ENCODE measurements at regions not wholly inside any gene's neighbourhood (a gene's known extent, or its start where the extent isn't known, plus 50 kb on each side); places are given as distances from the start of the nearest gene placed in this dataset.
"Not testable (repeated sequence)": the region's sequence is repeated elsewhere in the genome, so short reads cannot be mapped to it uniquely, and the experiment has no call there.

DNA sequence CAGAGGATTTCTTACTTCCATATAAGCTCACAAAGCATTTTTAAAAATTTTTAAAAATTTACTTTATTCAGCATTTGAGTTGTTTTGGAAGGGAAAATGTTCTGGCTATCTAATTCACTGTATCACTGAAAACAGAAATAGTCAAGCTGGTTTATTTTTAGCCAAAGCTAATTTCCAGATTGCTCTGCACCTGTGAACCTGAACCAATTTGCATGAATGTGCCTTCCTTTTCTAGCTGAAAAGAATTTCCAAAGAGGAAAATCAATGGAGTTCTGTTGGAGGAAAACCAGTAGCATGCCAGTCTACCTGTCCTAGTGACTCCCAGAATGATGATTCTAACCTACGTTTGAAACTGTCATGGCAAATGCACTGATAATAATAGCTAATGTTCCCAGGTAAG, 134.2 kb upstream of the LIPC start:
- no peak for DNase-seq (ENCODE audit: low spot score)

DNA sequence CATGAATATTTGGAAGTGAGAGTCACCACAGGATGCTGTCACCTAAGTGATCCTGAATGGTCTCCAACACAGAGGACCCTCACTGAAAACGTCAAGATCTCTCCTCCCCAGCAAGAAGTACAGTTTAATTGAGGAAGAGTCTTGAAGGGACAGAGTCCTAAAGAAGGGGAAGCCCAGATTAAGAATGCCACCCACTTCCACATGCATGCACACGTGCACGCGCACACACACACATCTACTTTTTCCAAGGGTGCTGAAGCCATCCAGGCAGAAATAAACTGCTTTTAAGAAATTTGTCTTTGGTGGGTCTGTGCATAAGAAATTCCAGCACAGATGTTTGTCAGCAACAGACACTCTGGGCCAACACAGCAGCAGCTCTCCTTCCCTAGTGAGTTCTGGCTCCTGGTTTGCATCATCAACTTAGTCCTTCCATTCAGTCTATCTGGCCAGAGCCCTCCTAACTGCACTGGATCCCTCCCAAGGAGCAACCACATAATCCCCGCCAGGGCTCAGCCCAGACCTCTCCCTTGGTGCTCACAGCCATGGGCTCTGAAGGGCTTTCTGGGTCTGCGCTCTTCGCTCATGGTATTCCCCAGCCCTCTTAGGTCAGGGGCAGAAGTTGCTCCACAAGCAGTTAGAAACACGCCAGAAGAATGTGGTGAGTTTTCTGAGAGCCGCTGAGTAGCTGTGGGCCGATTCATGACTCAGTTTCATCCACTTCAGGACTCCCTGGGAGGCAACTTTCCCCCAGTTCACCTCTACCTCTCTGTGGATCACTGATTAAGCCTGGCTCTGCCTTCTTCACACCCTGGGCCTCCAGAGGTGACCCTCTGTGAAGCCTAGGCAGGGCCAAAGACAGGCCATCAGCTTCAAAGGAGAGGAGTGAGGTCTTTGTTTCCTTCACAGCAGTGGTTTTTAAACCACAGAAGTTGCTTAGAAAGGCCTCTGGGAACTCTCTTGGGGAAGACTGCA, 132.6 kb upstream of the LIPC start:
- DNase-seq (ENCODE audit: low spot score): peak; percentile 38

- peak; percentile 42 for DNase-seq (ENCODE audit: low spot score)
Observed at GRCh38 chr15:58302832-58303231, 129.0 kb upstream of the LIPC start.

- no peak for DNase-seq (ENCODE audit: low spot score)
Observed at GRCh38 chr15:58303236-58303635, 128.6 kb upstream of the LIPC start.

DNA sequence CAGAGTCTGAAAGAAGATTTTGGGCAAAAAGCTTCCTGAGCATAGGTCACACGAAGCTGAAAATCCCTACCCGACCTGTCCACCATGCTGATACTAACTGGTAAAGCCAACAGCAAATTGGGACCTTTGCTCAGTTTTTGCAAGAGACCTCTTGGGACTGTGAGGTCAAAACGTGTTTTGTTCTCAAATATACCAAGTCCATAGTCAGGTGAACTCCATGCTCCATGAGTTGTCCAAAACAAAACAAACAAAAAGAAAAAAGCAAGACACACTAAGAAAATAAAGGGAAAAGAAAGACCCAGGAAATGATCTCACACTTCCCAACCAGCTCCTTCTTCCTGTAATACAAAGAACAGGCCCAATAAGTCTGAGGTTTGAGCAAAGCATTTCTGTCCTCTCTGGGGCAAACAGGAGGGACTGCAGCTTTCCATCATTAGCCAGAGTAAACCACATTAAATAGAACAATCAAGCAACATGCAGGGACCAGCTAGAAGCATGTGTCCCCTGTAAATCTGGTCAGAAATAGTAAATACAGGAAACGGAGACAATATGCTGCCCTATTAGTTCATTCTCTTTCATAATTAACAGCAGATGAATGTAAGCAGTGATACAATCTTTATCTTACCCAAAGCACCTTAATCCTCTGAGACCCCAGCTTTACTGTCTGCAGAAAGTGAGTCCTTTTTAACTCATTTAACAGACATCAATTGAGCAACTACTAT, 125.0 kb upstream of the LIPC start:
- no peak for DNase-seq (ENCODE audit: low spot score)

GRCh38 chr15:58307313-58307961, 124.4 kb upstream of the LIPC start:
- DNase-seq (ENCODE audit: low spot score): no peak

DNA sequence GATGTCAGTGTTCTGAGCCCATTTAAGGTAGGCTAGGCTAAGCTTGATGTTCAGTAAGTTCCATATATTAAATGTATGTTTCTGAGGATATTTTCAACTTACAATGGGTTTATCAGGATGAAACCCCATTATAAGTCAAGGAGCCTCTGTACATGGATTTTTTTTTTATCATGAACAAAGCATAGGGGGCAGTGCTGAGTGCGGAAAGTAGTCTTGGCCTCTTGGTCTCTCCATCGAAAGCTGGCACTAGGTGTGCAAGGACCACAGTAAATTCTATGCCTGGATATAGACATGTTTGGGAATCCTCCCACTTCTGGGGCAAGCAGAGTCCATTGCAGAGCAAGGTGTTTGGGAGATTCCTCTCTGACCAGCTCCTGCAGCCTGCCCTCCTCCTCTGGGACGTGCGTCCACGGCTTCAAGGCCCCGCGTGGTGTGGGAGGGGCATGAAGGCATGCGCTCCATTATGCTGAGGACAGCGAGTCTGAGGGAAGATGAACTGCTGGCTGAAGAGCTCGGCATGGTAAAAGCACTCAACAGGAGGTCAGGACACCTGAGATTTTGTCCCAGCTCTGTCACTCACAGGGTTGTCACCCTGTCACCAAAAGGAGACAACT, 122.9 kb upstream of the LIPC start:
- DNase-seq (ENCODE audit: low spot score): no peak

DNA sequence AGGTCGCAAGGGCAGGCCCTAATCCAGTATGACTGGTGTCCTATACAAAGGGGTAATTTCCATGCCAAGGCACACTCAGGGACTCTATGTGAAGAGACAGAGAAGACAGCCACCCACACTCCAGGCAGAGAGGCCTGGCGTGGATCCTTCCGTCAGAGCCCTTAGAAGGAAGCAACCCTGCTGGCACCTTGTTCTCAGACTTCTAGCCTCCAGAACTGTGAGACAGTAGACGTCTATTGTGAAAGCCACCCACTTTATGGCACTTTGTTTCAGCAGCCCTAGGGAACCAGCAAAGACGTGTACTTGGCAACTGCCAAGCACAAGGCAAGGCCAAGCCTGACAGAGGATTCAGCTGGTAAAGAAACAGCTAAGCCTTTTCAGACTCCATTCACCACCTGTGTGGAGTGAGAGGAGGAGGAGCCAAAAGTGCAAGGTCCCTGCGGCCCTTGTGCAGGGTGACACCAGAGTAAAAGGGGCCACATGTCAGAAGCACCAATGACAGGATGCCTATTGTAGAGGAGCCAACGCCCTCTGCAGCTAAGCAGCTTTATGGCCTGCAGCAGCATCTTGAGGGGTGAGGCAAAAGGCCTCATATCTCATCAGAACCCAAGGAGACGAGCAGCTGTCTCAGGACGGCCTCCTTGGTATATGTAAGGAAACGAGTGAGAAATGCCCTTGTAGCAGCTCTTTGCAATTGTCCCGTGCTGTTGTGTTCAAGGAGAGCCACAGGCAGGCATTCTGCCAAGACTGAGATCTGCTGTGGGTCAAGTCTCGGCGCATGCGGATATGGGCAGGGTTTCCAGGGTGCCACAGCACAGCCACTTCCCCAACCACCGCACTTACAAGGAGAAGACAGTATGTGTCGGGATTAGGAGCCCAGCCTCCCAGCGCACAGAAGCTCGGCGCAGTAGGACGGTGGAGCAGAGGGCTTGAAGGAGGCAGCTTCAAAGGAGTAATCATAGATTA, 121.5 kb upstream of the LIPC start:
- no peak for DNase-seq (ENCODE audit: low spot score)

GRCh38 chr15:58311556-58311955, 120.2 kb upstream of the LIPC start:
- no peak for DNase-seq (ENCODE audit: low spot score)

DNA sequence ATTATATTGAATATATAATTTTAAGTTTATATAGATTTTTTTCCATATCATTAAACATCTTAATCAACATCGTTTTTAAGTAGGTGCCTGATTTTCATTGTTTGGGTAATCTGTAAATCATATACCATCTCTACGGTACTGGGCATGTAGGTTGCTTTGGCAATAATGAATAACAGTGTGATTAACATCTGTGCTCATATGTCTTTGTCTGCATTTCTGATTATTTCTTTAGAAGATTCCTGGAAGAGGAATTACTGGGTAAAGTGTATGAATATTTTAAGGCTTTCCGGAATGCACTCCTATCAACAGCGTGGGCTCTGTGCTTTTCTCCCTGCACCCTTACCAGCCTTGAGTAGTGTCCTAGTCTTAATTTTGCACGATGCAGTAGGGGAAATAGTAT, 119.8 kb upstream of the LIPC start:
- DNase-seq (ENCODE audit: low spot score): no peak

DNA sequence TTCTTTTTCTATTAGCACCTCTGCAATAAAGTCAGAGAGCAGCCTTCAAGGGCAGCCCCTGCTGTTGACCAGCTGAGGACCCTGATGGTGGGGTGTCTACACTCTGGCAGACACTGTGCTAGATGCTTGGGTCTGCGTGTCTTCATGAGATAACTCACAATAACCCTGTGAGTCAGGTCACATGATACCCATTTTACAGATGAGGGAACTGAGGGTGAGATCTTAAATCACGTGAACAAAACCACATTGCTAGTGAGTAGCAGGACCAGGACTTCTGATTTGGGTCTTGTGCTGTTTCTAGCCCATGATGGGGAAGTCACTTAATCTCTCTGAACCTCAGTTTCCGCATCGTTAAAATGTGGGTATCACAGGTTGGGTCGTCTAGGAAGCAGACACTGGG, 118.5 kb upstream of the LIPC start:
- no peak for DNase-seq (ENCODE audit: low spot score)

- no peak for DNase-seq (ENCODE audit: low spot score)
Observed at GRCh38 chr15:58313810-58314592, 117.8 kb upstream of the LIPC start.

DNA sequence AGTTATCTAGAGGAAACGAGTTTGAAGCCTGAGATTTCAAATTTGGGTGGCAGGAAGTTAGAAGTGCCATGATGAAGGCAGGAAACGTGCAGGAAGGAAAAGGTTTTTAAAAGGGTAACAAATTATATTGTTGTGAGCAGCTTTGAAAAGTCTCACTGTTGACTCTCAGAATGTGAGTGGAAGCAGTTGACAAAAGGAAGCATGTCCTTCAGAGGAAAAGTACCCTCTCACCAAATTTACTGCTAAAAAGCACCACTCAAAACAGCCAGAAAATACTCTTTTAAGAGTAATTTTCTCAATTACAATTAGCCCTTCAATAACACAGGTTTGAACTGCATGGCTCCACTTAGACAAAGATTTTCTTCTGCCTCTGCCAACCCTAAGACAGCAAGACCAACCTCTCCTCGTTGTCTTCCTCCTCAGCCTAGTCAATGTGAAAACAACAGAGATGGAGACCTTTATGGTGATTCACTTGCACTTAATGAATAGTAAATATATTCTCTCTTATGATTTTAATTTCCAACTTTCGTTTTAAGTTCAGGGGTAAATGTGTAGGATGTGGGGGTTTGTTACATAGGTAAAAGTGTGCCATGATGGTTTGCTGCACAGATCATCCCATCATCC, 117.1 kb upstream of the LIPC start:
- DNase-seq (ENCODE audit: low spot score): no peak

GRCh38 chr15:58318517-58318916, 113.3 kb upstream of the LIPC start:
- DNase-seq (ENCODE audit: low spot score): no peak

DNA sequence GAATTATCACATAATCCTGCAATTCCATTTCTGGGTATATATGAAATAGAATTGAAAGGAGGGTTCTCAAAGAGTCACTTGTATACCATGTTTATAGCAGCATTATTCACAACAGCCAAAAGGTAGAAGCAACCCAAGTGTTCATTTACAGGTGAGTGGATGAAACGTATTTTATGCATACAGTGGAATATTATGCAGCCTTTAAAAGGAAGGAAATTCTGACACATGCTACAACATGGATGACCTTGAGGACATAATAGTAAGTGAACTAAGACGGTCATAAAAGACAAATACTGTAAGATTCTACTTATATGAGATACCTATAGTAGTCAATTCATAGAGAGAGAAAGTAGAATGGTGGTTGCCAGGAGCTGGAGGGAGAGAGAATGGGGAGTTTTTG, 110.8 kb upstream of the LIPC start:
- DNase-seq (ENCODE audit: low spot score): no peak

- DNase-seq (ENCODE audit: low spot score): no peak
Observed at GRCh38 chr15:58322253-58322652, 109.5 kb upstream of the LIPC start.

- DNase-seq (ENCODE audit: low spot score): not testable (repeated sequence)
Observed at GRCh38 chr15:58323321-58323720, 108.5 kb upstream of the LIPC start.

DNA sequence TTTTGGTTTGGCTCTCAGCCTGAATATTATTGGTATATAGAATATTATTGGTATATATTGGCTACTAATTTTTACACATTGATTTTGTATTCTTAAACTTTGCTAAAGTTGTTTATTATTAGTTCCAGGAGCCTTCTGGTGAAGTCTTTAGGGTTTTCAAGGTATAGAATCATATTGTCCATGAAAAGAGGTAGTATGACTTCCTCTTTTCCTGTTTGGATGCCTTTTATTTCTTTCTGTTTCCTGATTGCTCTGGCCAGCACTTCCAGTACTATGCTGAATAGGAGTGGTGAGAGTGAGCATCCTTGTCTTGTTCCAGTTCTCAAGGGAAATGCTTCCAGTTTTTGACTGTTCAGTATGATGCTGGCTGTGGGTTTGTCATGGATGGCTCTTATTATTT, 107.3 kb upstream of the LIPC start:
- no peak for DNase-seq (ENCODE audit: low spot score)

- DNase-seq (ENCODE audit: low spot score): no peak
Observed at GRCh38 chr15:58327958-58328357, 103.8 kb upstream of the LIPC start.

DNA sequence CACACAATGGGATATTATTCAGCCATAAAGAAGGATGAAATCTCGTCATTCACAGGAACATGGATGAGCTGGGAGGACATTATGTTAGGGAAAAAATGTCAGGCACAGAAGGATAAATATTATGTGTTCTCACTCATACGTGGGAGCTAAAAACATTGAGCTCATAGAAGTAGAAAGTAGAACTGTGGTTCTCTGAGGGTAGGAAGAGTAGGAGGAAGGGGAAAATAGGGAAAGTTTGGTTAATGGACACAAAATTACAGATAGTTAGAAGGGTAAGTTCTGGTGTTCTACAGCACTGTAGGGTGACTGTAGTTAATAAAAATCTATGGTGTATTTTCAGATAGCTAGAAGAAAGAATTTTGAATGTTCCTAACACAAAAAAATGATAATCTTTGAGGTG, 102.6 kb upstream of the LIPC start:
- no peak for DNase-seq (ENCODE audit: low spot score)
